ENCODE measurements at regions not wholly inside any gene's neighbourhood (a gene's known extent, or its start where the extent isn't known, plus 50 kb on each side); places are given as distances from the start of the nearest gene placed in this dataset.
"Not testable (repeated sequence)": the region's sequence is repeated elsewhere in the genome, so short reads cannot be mapped to it uniquely, and the experiment has no call there.

DNA sequence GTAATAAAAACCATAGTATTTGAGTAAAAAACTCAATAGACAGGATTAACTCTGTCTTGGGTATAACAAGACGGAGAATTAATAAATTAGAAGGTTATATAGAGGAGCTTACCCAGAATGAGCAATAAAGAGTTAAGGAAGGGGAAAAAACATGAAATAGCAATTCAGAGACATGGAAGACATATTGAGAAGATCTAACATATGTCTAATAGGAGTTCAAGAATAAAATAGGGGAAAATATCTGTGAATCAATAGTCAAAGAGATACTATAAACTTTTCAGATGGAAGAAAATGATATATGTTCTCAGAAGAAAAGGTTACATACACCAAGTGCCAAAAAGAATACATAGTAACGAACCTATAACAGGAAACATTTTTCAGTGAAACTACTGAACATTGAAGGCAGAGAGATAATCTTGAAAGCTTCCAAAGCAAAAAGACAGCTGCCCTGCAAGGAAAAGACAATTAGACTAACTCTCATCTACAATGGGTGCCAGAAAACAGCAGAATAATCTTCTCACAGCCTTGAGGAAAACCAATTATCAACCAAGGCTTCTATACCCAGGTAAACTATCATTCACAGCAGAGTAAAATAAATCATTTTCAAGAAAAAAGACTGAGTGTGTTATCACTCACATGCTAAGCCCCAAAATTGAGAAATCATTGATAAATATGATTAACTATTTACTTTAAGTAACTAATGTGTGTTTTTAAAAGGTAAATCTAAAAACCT is 106.0 kb downstream of the ENC1 start:
- no peak for DNase-seq (ENCODE audit: low read depth)

DNA sequence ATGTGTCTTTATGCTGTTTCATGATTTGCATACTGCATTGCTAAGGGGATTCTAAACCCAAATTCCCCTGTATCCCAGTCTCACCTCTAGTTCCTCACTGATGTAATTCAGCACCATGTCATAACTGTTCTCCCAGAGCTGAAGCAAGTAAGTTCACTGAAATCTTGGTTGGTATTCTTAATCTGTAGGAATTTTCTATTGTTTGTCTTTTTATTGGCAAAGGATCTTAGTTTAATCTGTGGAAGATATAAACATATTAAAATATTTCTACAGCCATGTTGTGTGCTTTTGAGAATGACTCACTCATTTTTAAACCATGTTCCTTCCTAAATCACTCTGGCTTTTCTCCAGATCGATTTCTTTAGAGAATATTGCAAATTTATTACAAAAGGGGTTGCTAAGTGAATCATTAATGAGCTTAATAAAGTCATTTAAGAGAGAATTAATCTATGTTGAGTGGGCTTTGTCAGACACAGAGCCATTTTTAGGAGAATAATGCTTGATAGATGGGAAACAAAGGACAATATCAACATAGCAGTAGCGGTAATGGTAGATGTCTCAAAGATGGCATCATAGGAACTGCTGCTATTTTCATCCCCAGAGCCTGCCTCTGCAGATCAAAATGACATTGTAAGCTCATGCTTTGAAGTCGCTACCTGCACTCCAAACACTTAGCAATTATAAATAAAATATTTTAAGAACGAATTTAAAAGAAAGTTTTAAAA is 110.0 kb downstream of the ENC1 start:
- DNase-seq (ENCODE audit: low read depth): no peak

DNA sequence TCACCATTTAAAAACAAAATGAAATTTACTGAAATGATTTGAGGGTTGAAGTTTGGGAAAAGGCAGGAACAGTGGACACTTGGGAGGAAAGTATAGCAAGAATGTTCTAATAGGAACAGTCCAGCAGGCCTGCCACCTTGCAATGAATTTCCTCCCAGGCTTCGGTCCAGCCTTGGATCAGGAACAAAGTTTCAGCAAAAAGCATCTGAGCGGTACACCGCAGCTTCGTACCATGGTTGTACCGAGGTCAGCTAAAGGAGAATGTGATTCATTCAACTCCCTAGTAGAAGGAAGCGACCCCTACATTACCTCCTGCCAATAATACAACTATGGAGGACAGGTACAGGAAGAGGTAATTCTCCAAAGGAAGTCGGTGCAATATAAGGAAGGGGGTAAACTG is 111.4 kb downstream of the ENC1 start:
- no peak for DNase-seq (ENCODE audit: low read depth)

DNA sequence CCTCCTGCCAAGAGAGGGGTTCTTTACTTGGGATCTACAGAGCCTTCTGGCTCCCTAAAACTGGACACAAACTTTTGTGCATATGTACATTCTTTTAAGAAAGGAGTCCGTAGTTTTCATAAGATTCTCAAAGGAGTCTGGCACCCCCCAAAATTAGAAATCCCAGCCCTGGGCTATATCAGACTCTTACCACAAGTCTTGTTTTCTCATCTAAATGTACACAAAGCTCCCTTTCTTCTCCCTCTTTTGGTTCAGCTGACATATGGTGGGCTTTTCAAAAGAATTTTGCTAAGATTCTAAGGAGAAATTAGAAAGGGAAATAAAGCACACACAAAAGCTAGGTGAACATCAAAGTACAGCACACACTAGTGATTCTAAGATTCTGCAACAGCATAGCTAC is 114.4 kb downstream of the ENC1 start:
- no peak for DNase-seq (ENCODE audit: low read depth)

DNA sequence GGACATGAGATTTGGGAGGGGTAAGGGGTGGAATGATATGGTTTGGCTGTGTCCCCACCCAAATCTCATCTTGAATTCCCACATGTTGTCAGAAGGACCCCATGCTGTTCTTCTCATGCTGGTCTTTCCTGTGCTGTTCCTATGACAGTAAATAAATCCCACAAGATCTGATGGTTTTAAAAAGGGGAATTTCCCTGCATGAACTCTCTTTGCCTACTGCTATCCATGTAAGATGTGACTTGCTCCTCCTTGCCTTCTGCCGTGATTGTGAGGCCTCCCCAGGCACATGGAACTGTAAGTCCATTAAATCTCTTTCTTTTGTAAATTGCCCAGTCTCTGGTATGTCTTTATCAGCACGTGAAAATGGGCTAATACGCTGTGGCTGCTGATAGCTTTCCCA is 115.8 kb downstream of the ENC1 start:
- not testable (repeated sequence) for DNase-seq (ENCODE audit: low read depth)

DNA sequence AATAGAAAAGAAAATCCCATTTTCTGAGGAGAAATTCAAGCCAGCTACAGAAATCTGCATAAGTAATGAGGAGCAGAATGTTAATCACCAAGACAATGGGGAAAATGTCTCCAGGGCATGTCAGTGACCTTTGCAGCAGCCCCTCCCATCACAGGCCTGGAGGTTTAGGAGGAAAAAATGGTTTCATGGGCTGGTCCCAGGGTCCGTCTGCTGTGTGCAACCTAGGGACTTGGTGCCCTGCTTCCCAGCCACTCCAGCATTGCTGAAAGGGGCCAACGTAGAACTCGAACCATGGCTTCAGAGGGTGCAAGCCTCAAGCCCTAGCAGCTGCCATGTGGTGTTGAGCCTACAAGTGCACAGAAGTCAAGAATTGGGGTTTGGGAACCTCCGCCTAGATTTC is 116.8 kb downstream of the ENC1 start:
- not testable (repeated sequence) for DNase-seq (ENCODE audit: low read depth)

DNA sequence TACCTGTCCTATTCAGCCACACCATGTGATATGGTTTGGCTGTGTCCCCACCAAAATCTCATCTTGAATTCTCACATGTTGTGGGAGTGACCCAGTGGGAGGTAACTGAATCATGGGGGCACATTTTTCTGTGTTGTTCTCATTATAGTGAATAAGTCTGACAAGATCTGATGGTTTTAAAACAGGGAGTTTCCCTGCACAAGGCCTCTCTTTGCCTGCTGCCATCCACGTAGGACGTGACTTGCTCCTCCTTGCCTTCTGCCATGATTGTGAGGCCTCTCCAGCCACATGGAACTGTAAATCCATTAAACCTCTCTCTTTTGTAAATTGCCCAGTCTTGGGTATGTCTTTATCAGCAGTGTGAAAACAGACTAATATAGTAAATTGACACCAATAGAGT is 117.7 kb downstream of the ENC1 start:
- not testable (repeated sequence) for DNase-seq (ENCODE audit: low read depth)

DNA sequence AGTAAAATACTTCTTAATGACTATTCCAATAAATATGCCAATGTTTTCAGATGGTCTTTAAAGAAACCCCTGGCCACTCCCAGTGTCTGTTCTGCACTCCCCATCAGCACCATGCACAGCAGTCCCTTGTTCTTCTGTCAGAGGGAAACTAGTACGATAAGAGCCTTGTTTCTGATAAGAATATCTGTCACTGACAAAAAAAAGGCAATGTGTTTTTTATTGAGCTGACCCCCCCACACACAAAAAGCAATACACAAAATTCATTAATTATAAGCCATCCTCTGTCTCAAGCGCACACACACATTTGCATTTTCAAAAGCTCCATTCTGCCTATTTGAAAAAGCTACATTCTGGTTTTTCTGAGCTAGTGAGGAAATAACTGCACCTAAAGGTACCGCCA is 119.1 kb downstream of the ENC1 start:
- DNase-seq (ENCODE audit: low read depth): no peak

DNA sequence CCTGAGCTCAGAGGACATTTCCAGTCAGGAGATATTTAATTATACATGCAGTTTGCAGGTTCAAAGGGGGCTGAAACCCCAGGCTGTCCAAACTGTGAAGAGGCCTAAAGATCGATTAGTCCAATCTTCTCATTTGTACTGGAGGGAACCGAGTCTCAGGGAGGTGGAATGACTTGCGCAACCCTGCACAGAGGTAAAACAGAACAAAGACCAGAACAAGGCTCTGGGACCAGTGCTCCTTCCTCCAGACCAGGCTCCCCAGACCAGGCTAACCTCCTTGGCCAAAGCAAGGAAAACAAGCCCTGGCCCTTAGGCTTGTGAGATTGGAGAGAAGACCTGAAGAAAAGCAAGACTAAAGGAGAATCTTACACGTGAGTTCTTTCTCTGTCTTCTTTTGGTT is 120.8 kb downstream of the ENC1 start:
- no peak for DNase-seq (ENCODE audit: low read depth)

DNA sequence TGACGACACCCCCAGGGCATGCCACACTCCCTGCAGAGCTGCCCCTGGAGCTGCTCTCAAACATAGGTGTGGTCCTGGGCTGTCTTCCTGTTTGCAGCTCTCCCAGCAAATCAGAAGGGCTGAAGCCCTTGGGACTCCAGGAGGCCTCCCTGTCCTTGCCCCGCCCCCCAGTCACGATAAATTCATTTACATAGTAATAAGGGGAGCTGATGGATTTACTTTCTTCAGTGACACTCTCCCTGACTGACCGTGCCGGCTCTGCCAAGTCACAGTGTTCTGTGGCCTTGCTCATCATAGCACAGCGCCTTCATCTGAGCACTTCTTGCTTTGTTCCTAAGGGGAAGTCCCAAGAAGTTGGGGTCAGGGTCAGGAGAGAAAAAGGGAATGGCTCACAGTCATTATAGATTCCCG is 121.4 kb downstream of the ENC1 start:
- no peak for DNase-seq (ENCODE audit: low read depth)

DNA sequence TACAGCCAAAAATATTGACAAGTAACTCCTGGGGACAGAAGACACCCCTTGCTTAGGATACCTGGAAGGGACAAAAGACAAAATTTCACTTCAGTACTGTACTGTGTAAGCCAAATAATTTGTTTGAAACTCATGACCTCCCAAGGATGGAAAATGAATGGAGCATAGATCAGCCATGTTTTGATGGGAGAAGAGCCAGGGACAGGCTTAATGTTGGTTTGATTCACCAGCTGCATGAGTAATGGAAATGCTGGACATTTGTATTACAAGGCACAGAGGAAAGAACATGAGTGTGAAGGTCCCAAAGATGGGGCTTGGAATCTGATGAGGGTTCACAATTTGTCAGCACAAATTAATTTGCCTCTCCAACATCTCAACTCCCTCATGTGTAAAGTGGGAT is 122.8 kb downstream of the ENC1 start:
- DNase-seq (ENCODE audit: low read depth): peak; percentile 75

DNA sequence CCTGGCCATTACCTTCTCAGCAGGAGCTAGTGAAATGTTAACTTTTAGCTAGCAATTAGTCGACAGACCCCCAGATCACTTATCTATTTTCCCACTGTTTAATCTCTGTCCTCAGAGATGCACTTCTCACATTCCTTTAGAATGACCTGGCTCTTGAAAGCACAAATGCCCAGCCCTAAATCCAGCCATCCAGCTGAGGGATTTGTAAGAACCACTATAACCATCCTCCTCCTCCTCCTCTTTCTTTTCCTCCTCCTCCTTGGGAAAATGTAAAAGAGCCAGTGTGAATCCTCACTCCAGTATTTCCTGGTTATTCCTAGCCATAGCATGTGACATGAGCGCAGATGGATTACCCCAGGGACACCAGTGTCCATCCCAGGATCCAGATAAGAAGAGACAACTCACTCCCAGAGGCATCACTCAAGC is 124.3 kb downstream of the ENC1 start:
- DNase-seq (ENCODE audit: low read depth): no peak

DNA sequence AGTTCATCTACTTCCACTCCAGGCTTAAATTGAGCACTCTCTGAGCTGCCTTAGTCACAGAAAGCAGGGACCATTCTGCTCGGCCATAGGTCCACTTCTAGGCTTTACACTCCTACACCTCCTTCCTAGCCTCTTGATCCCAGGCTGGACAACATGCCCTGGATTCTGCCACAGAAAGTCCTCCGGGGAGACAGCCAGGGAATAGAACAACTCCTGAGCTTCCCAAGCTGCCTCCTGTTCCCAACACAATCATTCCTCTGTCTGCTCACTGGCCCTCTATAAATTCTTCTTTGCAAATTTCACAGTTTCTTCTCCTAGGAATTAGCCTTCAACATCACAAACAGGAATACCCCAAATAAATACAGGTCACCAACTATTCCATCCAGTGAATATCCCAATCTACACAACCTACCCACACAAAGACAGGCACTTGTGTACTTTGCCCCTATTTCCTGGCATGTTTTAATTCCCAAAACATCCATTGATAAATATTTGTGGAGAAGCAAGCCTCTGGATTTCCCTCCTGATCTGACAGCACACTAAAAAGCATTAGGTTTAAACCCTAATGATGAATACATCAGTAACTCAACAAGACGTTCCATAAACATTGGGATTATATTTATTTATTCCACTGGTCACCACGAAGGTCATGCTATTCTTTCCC is 125.5 kb downstream of the ENC1 start:
- DNase-seq (ENCODE audit: low read depth): no peak

DNA sequence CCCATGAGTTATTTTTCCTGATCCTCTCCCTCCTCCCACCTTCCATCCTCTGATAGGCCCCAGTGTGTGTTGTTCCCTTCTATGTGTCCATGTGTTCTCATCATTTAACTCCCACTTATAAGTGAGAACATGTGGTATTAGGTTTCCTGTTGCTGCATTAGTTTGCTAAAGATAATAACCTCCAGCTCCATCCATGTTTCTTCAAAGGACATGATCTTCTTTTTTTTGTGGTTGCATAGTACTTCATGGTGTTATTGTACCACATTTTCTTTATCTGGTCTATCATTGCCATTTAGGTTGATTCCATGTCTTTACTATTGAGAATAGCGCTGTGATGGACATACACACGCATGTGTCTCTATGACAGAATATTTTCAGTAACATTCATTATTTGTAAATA is 128.8 kb downstream of the ENC1 start:
- DNase-seq (ENCODE audit: low read depth): not testable (repeated sequence)

DNA sequence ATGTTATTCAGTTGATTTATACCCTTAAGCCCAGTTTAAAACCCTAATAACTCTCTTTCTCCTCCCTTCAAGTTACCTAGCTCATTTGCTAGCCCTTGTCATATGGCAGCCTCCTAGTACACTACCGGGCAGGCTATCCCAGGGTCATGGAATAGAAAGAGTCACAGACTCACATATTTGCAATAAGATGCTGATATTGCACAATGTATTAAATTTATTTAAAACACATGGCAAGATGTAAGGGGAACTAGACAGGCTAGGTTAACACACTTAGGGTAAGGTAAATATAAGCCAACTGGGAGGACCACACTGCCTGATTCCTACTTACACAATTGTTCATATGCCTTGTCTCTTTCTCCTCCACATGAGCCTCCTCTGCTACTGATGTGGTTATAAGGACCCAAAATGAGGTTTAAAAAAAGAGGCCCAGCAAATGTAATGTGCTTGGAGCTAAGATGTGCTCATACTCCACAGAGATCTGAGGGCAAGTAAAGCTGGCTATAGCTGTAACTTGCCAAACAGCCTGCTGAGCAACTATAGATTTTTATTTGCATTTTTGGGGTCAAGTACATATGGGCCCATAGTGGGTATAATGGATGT is 130.0 kb downstream of the ENC1 start:
- peak; percentile 49 for DNase-seq (ENCODE audit: low read depth)

DNA sequence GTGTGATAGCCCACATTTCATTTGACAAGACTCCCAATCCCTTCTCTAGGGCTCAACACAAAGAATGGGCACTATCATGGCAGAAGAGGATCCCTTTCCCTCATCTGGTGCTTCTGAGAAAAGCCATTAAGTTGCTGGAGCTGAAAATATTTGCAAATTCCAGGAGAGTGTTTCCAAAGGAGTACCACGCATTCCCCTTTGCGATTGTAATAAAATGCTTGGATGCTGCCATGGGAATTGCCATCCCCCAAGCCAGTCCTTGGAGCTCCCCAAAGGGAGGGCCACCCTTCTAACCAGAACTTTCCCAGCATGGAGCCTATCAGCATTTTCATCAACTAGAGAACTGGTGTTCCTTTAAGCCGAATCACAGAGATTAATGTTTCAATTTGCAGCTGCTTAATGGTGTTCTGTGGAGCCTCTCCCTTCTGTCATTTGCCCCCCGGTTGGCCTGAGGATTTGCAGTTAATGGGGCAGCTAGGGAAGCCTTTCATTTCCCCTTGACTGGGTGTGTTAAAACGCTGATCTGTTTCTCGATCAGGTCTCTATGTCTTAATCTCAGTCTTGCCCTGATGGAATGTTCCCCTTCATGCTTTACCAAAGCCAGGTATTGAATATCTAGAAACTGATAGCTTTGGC is 133.0 kb downstream of the ENC1 start:
- DNase-seq (ENCODE audit: low read depth): no peak

DNA sequence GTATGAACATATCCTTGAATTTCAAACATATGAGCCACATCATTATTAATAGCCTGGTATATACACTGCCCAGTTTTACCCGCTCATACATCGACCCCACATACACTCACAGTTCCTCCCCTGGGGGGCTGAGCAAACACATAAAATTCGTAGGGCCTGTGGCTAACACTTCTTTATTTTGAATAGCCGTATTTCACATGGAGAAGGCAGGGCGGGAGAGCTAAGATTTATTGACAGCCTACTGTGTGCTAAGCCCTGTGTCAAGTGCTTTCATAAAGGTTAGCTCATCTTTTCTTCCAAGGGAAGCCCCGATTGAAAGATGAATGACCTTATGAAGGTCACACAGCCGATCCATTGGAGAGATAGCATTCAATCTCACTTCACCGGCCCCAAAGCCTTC is 134.4 kb downstream of the ENC1 start:
- DNase-seq (ENCODE audit: low read depth): no peak

DNA sequence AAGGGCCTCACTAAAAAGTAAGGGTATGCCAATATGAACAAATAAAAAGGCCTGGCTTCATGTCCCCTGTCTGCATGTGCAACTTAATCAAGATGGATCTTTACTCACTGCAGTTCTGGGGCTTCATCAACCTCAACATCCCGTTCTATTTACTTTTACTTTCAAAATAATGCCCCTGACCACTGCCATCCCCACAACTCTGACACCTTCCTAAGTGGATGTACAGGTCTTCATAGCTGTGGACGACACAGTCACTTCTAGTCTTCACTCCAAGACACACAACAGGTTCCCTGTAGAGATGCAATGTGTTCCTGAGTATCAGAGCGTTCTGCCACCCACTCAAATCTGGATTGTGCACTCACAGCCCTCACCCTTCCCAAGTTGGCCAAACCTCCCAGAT is 136.1 kb downstream of the ENC1 start:
- no peak for DNase-seq (ENCODE audit: low read depth)

DNA sequence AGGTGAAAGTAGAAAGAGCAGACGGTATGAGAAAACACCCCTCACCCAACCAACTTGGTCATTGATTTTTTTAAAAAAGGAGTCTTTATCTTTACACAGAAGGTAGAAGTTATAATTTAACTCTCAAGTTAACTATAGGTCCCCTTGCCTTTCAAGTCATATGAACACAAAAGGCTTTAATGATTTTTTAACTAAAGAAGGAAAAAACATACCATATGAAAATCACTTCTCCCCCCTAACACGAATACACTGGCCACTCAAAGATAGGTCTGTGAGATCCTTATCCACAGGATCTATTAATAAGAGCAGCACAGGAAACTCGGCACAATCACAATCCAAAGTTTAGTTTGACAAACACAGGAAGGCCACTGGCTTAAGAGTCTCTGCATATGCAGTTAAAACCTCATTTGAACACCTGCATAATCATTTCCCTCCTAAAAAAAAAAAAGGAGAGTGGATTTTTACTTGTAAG is 138.0 kb downstream of the ENC1 start:
- no peak for DNase-seq (ENCODE audit: low read depth)

DNA sequence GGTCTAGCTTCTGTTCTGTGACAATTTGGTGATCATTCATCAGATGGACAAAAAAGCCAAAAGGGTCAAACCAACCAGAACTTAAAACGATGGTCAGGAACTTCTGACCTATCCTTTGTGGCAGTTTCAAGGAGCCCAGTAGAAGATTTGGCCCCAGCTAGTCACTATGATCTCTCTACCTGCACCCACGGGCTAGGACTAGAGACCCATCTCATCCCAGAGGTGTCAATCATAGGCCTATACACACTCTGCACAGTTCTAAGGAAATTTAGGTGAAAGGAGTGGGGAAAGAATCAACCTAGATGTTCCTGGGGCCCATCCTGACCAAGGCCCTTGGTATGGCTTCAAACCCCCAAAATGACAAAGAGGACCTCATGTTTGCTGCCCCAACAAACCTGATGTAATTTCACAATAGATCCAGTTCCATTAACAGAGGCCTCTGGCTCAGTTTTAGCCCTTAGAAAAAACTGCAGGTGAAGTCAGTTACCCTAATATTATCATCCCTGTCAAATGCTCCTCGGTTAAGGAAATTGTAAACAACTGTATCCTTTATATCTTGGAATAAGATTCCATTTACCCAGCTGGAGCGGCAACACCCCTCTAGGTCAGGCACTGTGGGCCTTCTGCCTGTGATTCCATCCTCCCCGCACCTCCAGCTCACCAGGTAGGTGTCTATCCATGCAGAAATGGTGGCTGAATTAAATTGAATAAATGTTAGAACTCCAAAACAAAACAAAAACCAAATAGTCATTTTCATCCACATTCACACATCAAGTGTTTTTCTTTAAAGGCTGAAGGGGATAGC is 138.7 kb downstream of the ENC1 start:
- DNase-seq (ENCODE audit: low read depth): no peak
